GM23248 (cell line): ENCODE measurements at regions not wholly inside any gene's neighbourhood (a gene's known extent, or its start where the extent isn't known, plus 50 kb on each side); places are given as distances from the start of the nearest gene placed in this dataset.

Experiments
- DNase-seq: peaks from one replicate; pipeline ENCODE4 v3.0.0-alpha.2; 2015
- H2AFZ ChIP-seq: fragments of 200-600 bp; sonication (generic); 2 replicates; pipeline ENCODE4 v1.6.1; 2016; ENCODE audit warnings: antibody characterized with exemption
- H3F3A ChIP-seq: fragments of 200-600 bp; sonication (generic); 2 replicates; pipeline ENCODE4 v1.6.1; 2016; ENCODE audit warnings: mild to moderate bottlenecking, antibody characterized with exemption, mixed run types; ENCODE audit not compliant: insufficient read depth
- H3K27ac ChIP-seq: fragments of 200-600 bp; sonication (generic); 2 replicates; pipeline ENCODE4 v1.5.1; 2016; ENCODE audit warnings: mild to moderate bottlenecking
- H3K27me3 ChIP-seq: fragments of 200-600 bp; sonication (generic); replicated peaks from 2 replicates; pipeline ENCODE4 v1.6.1; 2016; ENCODE audit warnings: mild to moderate bottlenecking; ENCODE audit not compliant: insufficient read depth
- H3K36me3 ChIP-seq: fragments of 200-600 bp; sonication (generic); 2 replicates; pipeline ENCODE4 v1.6.1; 2016; ENCODE audit warnings: low read depth, mild to moderate bottlenecking
- H3K4me1 ChIP-seq: fragments of 200-600 bp; sonication (generic); 2 replicates; pipeline ENCODE4 v1.6.1; 2016; ENCODE audit warnings: mild to moderate bottlenecking; ENCODE audit not compliant: insufficient read depth
- H3K4me2 ChIP-seq: fragments of 200-600 bp; sonication (generic); one replicate; pipeline ENCODE4 v1.6.1; 2016; ENCODE audit warnings: mild to moderate bottlenecking; ENCODE audit not compliant: unreplicated experiment
- H3K4me3 ChIP-seq: fragments of 200-600 bp; sonication (generic); 2 replicates; pipeline ENCODE4 v1.5.1; 2016; ENCODE audit warnings: mild to moderate bottlenecking
- H3K79me2 ChIP-seq: fragments of 200-600 bp; sonication (generic); 2 replicates; pipeline ENCODE4 v1.6.1; 2016; ENCODE audit warnings: mild to moderate bottlenecking; ENCODE audit not compliant: insufficient read depth
- H3K9ac ChIP-seq: fragments of 200-600 bp; sonication (generic); 2 replicates; pipeline ENCODE4 v1.6.1; 2016; ENCODE audit warnings: mild to moderate bottlenecking
- H3K9me2 ChIP-seq: fragments of 200-600 bp; sonication (generic); 2 replicates; pipeline ENCODE4 v1.6.1; 2016; ENCODE audit warnings: mixed run types, mild to moderate bottlenecking, moderate library complexity; ENCODE audit not compliant: insufficient read depth
- H3K9me3 ChIP-seq: fragments of 200-600 bp; sonication (generic); one replicate; pipeline ENCODE4 v1.6.1; 2017; ENCODE audit warnings: low read depth
- H4K20me1 ChIP-seq: fragments of 200-600 bp; sonication (generic); 2 replicates; pipeline ENCODE4 v1.6.0; 2016; ENCODE audit not compliant: insufficient read depth
- EZH2 ChIP-seq: fragments of 200-600 bp; sonication (generic); IDR thresholded peaks from 2 replicates; pipeline ENCODE4 v1.6.1; 2018; ENCODE audit warnings: antibody characterized with exemption, mild to moderate bottlenecking; ENCODE audit not compliant: insufficient read depth, poor library complexity, severe bottlenecking
- EZH2phosphoT487 ChIP-seq: fragments of 200-600 bp; sonication (generic); IDR thresholded peaks from 2 replicates; pipeline ENCODE4 v1.6.1; 2018; ENCODE audit warnings: antibody characterized with exemption, moderate library complexity, mild to moderate bottlenecking, low read depth; ENCODE audit not compliant: insufficient read depth
- WGBS, 2 experiments: methylation state at CpG; one replicate each; pipeline ENCODE4 v1.1.6; 2015 to 2017; ENCODE audit warnings: low lambda C conversion rate in 2 of 2, low coverage in 1 of 2; ENCODE audit errors: missing lambda C conversion rate in 2 of 2; 5-methylcytosine and 5-hydroxymethylcytosine counted together
- in situ Hi-C: fragments of 300-500 bp; cut with MboI; formaldehyde crosslinking; loops from 2 replicates; pipeline ENCODE4 v1.15.0; 2020

GRCh38 chr6:105511639-105512038 lies 108.8 kb upstream of the PREP start:
- no peaks in the 10 kb centered on the region for H3K9me3 ChIP-seq
- H3K9ac ChIP-seq: no peak overlapping the region
- H3K4me1 ChIP-seq: no peaks in the 10 kb centered on the region
- in situ Hi-C loops: no loop called here
- H3K36me3 ChIP-seq: no peaks in the 10 kb centered on the region
- no peaks in the 10 kb centered on the region for H3K9me2 ChIP-seq
- WGBS, 2 experiments: 97 to 99% methylated on average over 2 of the region's 2 CpGs
- H4K20me1 ChIP-seq: no peaks in the 10 kb centered on the region
- H3F3A ChIP-seq: peaks cover 9% of the 10 kb centered on the region; the same call in 1 of the 2 replicates
- no peak overlapping the region for H3K4me2 ChIP-seq
- no peaks in the 10 kb centered on the region for H3K79me2 ChIP-seq
- H3K27me3 ChIP-seq: no peaks in the 10 kb centered on the region
- no peak overlapping the region for H3K4me3 ChIP-seq
- no peak overlapping the region for H2AFZ ChIP-seq
- TF ChIP-seq EZH2phosphoT487 (no peak), EZH2 (no peak)
- DNase-seq: no peak
- H3K27ac ChIP-seq: no peak overlapping the region

- H3K4me3 ChIP-seq: no peak overlapping the region
- no peaks in the 10 kb centered on the region for H3K9me3 ChIP-seq
- TF ChIP-seq EZH2: no peak
- TF ChIP-seq EZH2phosphoT487: no peak
- no peaks in the 10 kb centered on the region for H3K36me3 ChIP-seq
- no peaks in the 10 kb centered on the region for H4K20me1 ChIP-seq
- no peak overlapping the region for H3K9ac ChIP-seq
- H3K4me1 ChIP-seq: no peaks in the 10 kb centered on the region
- in situ Hi-C loops: no loop called here
- DNase-seq: peak; percentile 56
- H3K79me2 ChIP-seq: no peaks in the 10 kb centered on the region
- H3K4me2 ChIP-seq: no peak overlapping the region
- no peaks in the 10 kb centered on the region for H3K9me2 ChIP-seq
- no peak overlapping the region for H3K27ac ChIP-seq
- H3F3A ChIP-seq: peaks cover 9% of the 10 kb centered on the region; the same call in 1 of the 2 replicates
- H3K27me3 ChIP-seq: no peaks in the 10 kb centered on the region
- no peak overlapping the region for H2AFZ ChIP-seq
Observed at GRCh38 chr6:105510746-105511145, 107.9 kb upstream of the PREP start.

GRCh38 chr6:105509506-105510331 lies 106.8 kb upstream of the PREP start:
- Histone ChIP-seq H3K9ac (no peak overlapping the region), H3K79me2 (no peaks in the 10 kb centered on the region), H3K9me3 (no peaks in the 10 kb centered on the region), H3K36me3 (no peaks in the 10 kb centered on the region), H3K27ac (no peak overlapping the region), H3K9me2 (no peaks in the 10 kb centered on the region), H3K4me2 (no peak overlapping the region), H3K27me3 (no peaks in the 10 kb centered on the region), H3F3A (peaks cover 9% of the 10 kb centered on the region; the same call in 1 of the 2 replicates), H4K20me1 (no peaks in the 10 kb centered on the region), H3K4me1 (no peaks in the 10 kb centered on the region), H3K4me3 (no peak overlapping the region), H2AFZ (no peak overlapping the region)
- TF ChIP-seq EZH2 (no peak), EZH2phosphoT487 (no peak)
- no peak for DNase-seq
- in situ Hi-C loops: no loop called here
- 49 to 54% methylated on average over 9 of the region's 9 CpGs for WGBS, 2 experiments

- H3K79me2 ChIP-seq: no peaks in the 10 kb centered on the region
- DNase-seq: no peak
- TF ChIP-seq EZH2 (no peak), EZH2phosphoT487 (no peak)
- no peak overlapping the region for H3K9ac ChIP-seq
- peaks cover 9% of the 10 kb centered on the region; the same call in 1 of the 2 replicates for H3F3A ChIP-seq
- H3K9me3 ChIP-seq: no peaks in the 10 kb centered on the region
- H3K27me3 ChIP-seq: no peaks in the 10 kb centered on the region
- H3K36me3 ChIP-seq: no peaks in the 10 kb centered on the region
- no peak overlapping the region for H3K27ac ChIP-seq
- in situ Hi-C loops: no loop called here
- no peaks in the 10 kb centered on the region for H3K9me2 ChIP-seq
- H2AFZ ChIP-seq: no peak overlapping the region
- WGBS, 2 experiments: 95 to 97% methylated on average over 1 of the region's 1 CpG
- H4K20me1 ChIP-seq: no peaks in the 10 kb centered on the region
- no peak overlapping the region for H3K4me2 ChIP-seq
- H3K4me1 ChIP-seq: no peaks in the 10 kb centered on the region
- H3K4me3 ChIP-seq: no peak overlapping the region
Observed at GRCh38 chr6:105507811-105508210, 104.9 kb upstream of the PREP start.
